GM21723 (cell line): ENCODE measurements at regions not wholly inside any gene's neighbourhood (a gene's known extent, or its start where the extent isn't known, plus 50 kb on each side); places are given as distances from the start of the nearest gene placed in this dataset.

Experiments
- ATAC-seq: cut with Tn5 transposase; IDR thresholded peaks from one replicate; pipeline ENCODE4 v1.9.1; 2021; ENCODE audit warnings: mild to moderate bottlenecking, moderate library complexity; ENCODE audit not compliant: unreplicated experiment

- no peak for ATAC-seq
Observed at GRCh38 chr9:126234681-126235335, 91.8 kb upstream of the MVB12B start.

DNA sequence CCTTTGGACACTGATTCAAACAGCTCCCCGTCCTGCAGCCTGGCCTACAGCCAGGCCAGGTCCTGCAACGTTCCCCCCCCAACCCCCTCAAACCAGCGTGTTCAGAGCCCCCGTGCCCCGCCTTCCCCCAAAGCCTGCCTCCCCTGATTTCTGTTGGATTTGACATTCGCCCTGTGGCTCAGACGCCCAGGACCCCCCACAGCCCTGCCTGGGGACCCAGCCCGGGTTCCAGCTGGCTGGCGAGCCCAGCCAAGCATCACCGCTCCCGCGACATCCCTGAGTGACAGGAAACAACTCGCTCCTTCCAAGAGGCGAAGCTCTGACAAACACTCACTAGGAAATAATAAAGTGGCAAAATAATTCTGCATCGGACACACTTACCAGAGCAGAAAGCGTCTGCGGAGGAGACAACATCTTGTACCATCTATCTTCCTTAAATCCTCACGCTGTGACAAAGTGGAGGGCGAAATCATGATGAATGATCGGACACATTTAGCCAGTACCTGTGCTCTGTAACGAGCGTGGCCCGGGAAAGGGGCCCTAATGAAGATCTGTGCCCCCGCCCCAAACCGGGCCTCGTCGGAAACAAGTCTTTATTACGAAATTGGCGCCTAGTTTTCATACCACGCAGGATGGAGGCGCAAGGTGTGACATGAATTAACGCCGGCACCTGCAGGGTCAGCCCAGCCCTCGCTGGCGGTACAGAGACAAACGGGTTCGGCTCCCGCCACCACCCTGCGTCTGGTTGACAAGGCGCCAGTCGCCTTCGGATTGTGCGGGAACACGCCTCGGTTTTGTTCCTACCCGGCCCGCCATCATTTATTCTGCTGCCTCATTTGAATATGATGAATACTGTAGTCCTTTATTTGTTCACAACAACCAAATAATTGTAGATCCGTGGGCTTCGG is 91.0 kb upstream of the MVB12B start:
- no peak for ATAC-seq

DNA sequence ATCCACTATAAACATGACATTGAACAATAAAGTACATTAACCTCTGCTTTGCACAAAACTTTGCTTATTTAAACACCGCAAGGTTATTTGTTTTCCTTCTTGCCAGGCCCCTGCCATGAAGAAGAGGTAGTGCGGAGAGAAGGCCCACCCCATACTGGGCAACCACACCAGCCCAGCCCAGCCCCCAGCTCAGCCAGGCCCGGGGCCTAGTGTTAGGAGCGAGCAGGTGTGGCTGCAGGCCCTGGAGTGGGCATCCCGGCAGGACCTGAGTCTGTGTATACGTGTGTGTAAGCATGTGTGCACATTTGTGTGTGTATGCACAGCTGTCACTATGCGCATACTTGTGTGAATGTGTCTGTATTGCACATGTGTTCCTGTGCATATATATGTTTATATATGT is 90.4 kb upstream of the MVB12B start:
- no peak for ATAC-seq

DNA sequence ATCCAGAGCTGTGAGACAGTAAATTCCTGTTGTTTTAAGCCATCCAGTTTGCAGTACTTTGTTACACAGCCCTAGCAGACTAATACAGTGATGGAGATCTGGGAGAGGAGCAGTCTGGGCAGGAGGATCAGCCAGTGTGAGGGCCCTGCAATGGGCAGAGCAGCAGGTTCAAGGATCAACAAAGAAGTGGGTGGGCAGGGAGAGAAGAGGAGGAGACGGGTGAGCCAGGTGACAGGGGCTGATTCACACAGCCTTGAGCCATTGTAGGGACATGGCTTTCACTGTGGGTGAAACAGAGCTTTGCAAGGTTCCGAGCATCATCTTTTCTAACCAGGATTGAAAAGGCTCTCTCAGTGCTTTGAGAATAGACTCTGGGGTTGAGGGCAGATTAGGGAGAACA is 88.2 kb upstream of the MVB12B start:
- ATAC-seq = no peak

GRCh38 chr9:126239515-126239914 is 87.1 kb upstream of the MVB12B start:
- ATAC-seq = no peak

DNA sequence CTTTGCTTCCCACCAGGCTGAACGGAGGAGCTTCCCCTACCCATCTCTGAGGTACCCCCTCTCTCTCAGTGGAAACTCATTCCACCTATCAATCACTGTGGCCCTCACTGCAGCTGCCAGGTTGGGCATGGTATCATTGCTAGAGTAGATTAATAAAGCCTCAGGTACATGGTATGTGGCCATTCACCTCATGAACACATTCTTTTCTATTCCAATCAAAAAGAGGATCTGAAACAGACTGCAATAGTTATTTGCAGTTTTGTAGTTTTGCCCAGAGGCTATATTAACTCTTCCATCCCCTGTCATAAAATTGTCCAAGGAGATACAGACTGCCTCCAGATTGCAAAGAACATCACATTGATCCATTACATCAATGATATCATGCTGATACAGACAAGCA is 85.8 kb upstream of the MVB12B start:
- ATAC-seq = no peak

DNA sequence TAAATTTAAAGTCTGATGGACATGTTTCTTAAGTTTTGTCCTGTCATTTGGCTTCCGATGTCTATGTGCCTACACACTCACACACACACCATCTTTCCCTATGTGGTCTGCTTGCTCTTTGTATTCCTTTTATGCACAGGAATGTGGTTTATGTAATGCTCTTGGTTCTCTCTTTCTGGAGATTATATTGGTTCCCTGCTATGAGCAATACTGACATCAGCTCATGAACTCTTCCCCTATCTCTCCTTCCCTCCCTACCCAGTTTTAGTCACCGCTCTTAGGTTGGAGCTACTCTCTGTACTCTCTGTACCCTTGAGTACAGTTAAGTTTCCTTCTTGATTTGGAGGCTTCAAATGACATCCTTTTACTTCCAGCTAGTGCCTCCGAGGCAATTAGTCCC is 77.9 kb upstream of the MVB12B start:
- no peak for ATAC-seq

- ATAC-seq = no peak
Observed at GRCh38 chr9:126261584-126262356, 64.9 kb upstream of the MVB12B start.

DNA sequence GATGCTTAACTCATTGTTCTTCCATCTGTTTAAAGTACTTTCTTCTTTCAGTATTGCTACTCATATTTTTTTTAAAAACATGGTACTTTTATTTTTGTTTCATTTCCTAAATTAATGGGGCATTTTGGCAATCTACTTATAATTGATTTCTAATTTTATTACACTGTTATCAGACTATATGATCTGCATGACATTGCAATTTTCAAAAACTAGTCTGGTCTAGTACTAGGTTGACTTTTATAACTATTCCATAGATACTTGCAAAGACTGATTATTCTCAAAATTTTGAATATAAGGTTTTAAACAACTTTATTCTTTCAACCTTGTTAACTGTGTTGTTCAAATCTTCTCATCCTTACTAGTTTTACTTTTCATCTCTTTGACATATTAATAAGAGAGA is 63.9 kb upstream of the MVB12B start:
- ATAC-seq = no peak

- ATAC-seq = no peak
Observed at GRCh38 chr9:126270556-126270955, 56.1 kb upstream of the MVB12B start.

DNA sequence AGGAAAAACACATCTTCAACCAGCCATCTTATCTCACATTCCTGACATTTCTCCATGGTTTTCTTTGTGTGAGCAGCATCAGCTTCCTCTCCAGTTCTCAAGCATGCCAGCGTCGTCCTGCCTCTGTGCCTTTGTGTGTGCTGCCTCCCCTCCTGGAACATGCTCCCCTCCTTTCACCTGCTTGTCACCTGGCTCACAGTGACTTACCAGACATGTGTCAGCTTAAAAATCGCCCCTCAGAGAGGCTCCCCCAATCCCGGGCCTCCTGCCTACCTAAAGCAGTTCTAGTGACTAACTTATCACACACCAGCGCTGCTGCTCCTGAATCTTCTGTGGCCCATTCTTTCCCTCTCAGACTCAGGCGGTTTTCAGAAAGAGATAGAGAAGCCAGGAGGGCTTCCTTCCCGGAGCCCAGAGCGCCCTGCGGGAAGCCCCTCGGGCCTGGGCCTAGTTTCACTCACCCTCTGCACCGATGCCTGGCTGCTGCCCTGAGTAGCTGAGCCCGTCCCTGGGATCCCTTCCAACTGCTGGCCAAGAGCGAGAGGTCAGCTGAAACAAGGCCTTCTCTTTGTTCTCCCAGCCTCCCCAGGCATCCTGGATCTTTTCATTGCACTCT is 51.1 kb upstream of the MVB12B start:
- ATAC-seq = no peak

GRCh38 chr9:126276056-126276728 is 50.4 kb upstream of the MVB12B start:
- no peak for ATAC-seq
